Endothelial cell of umbilical vein (primary cell): ENCODE measurements at regions not wholly inside any gene's neighbourhood (a gene's known extent, or its start where the extent isn't known, plus 50 kb on each side); places are given as distances from the start of the nearest gene placed in this dataset.

Source experiments
- BruUV-seq: library from RNA; stranded (reverse); fragments of 400-500 nt; replicated peaks from 2 replicates; lab custom pipeline; 2021; lab: Mats Ljungman, UMichigan
- CTCF ChIA-PET: fragments of 300-600, 350-600 bp; sonication (Branson Sonifier 250); formaldehyde crosslinking; loops from one replicate; lab custom pipeline; 2021; ENCODE audit warnings: antibody characterized with exemption, inconsistent platforms; lab: Charles Lee
- POLR2A ChIA-PET: fragments of 300-600, 350-600 bp; sonication (Branson Sonifier 250); formaldehyde crosslinking; loops from one replicate; lab custom pipeline; 2021; ENCODE audit warnings: antibody characterized with exemption, inconsistent platforms; lab: Charles Lee
- DNase-seq: peaks from one replicate; pipeline ENCODE4 v3.0.0-alpha.2; 2011; ENCODE audit warnings: low read depth, low spot score
- FAIRE-seq: peaks from 2 replicates; lab custom pipeline; 2011; peaks lifted over from hg19 to GRCh38; lab: Jason Lieb, UNC
- H2AFZ ChIP-seq: 2 replicates; pipeline ENCODE4 v1.6.0; 2012; ENCODE audit warnings: low read depth, low read length, control low read depth, inconsistent platforms
- H3K27ac ChIP-seq: 2 replicates; pipeline ENCODE4 v1.5.1; 2011; ENCODE audit warnings: low read depth, mild to moderate bottlenecking, control low read depth, low read length, moderate library complexity; ENCODE audit not compliant: insufficient read depth
- H3K27me3 ChIP-seq, 2 experiments: 2 replicates each; pipeline versions ENCODE4 v1.6.0 to v1.6.1; 2011; ENCODE audit warnings: low read length in 2 of 2, mixed read lengths in 1 of 2; ENCODE audit not compliant: control insufficient read depth in 2 of 2, insufficient read depth in 2 of 2
- H3K36me3 ChIP-seq, 2 experiments: 2 replicates in 1 of 2; 3 replicates in 1 of 2; pipeline ENCODE4 v1.5.1; 2011; ENCODE audit warnings: low read length in 2 of 2, mild to moderate bottlenecking in 1 of 2, moderate library complexity in 1 of 2; ENCODE audit not compliant: control insufficient read depth in 2 of 2, insufficient read depth in 2 of 2; ENCODE audit errors: extremely low read depth in 1 of 2
- H3K4me1 ChIP-seq: 3 replicates; pipeline ENCODE4 v1.5.1; 2011; ENCODE audit warnings: mild to moderate bottlenecking, low read length; ENCODE audit not compliant: control insufficient read depth, insufficient read depth; ENCODE audit errors: extremely low read depth
- H3K4me2 ChIP-seq: 2 replicates; pipeline ENCODE4 v1.6.1; 2011; ENCODE audit warnings: low read length, control low read depth, mixed read lengths; ENCODE audit not compliant: insufficient read depth
- H3K4me3 ChIP-seq, 3 experiments: fragments of 200-600 bp in 1 of 3; sonication (generic), shearing (Covaris generic) in 1 of 3; replicated peaks in 1 of 3; 2 replicates each; pipeline ENCODE4 v1.5.1; 2011 to 2016; ENCODE audit warnings: control low read depth in 3 of 3, low read length in 3 of 3, mild to moderate bottlenecking in 2 of 3, inconsistent platforms in 1 of 3, low read depth in 1 of 3, moderate library complexity in 1 of 3; ENCODE audit not compliant: insufficient read depth in 1 of 3
- H3K79me2 ChIP-seq: 2 replicates; pipeline ENCODE4 v1.6.0; 2012; ENCODE audit warnings: low read length, inconsistent platforms; ENCODE audit not compliant: control insufficient read depth, insufficient read depth
- H3K9ac ChIP-seq: replicated peaks from 2 replicates; pipeline ENCODE3; 2011; ENCODE audit warnings: low read length, control low read depth; ENCODE audit not compliant: insufficient read depth; ENCODE audit errors: extremely low read depth
- H3K9me1 ChIP-seq: replicated peaks from 3 replicates; pipeline ENCODE4 v1.6.0; 2011; ENCODE audit warnings: mild to moderate bottlenecking, low read length; ENCODE audit not compliant: control insufficient read depth, insufficient read depth; ENCODE audit errors: extremely low read depth
- H3K9me3 ChIP-seq: replicated peaks from 2 replicates; pipeline ENCODE4 v1.5.1; 2012; ENCODE audit warnings: low read length, inconsistent platforms; ENCODE audit not compliant: control insufficient read depth, insufficient read depth
- H4K20me1 ChIP-seq: replicated peaks from 2 replicates; pipeline ENCODE3; 2011; ENCODE audit warnings: mild to moderate bottlenecking, low read length; ENCODE audit not compliant: control insufficient read depth, insufficient read depth; ENCODE audit errors: extremely low read depth
- CTCF ChIP-seq, 2 donors: IDR thresholded peaks; 1 replicate in 1 of 2; 2 replicates in 1 of 2; pipeline ENCODE4 v1.5.1; 2011; ENCODE audit warnings: low read length in 2 of 2, mild to moderate bottlenecking in 2 of 2, moderate library complexity in 2 of 2, control low read depth in 1 of 2, inconsistent platforms in 1 of 2, low read depth in 1 of 2; ENCODE audit not compliant: insufficient read depth in 1 of 2; ENCODE audit errors: extremely low read depth in 1 of 2
- EZH2 ChIP-seq: IDR thresholded peaks from 2 replicates; pipeline ENCODE4 v1.6.1; 2012; ENCODE audit warnings: borderline replicate concordance, low read depth, mild to moderate bottlenecking, moderate library complexity, low read length, inconsistent platforms; ENCODE audit not compliant: severe bottlenecking
- FOS ChIP-seq: IDR thresholded peaks from 2 replicates; pipeline ENCODE4 v1.6.1; 2011; ENCODE audit warnings: mild to moderate bottlenecking, low read length, moderate library complexity, borderline replicate concordance; ENCODE audit not compliant: insufficient read depth
- GATA2 ChIP-seq: IDR thresholded peaks from 2 replicates; pipeline ENCODE4 v1.7.0; 2011; ENCODE audit warnings: low read depth, mild to moderate bottlenecking, moderate library complexity, mixed read lengths, low read length; ENCODE audit not compliant: insufficient read length, insufficient read depth
- JUN ChIP-seq: IDR thresholded peaks from 2 replicates; pipeline ENCODE4 v1.6.1; 2011; ENCODE audit warnings: borderline replicate concordance, low read depth; ENCODE audit not compliant: insufficient read length, insufficient read depth
- MAX ChIP-seq: IDR thresholded peaks from 2 replicates; pipeline ENCODE4 v1.6.1; 2011; ENCODE audit not compliant: insufficient read depth, insufficient read length
- MYC ChIP-seq: IDR thresholded peaks from one replicate; pipeline ENCODE4 v1.6.1; 2011; ENCODE audit warnings: mild to moderate bottlenecking, low read depth, low read length
- POLR2A ChIP-seq: IDR thresholded peaks from 2 replicates; pipeline ENCODE4 v1.6.1; 2012; ENCODE audit warnings: low read depth, mild to moderate bottlenecking, control low read depth, low read length
- POLR2AphosphoS5 ChIP-seq: IDR thresholded peaks from 2 replicates; pipeline ENCODE4 v1.6.1; 2012; ENCODE audit warnings: low read depth, mild to moderate bottlenecking, control low read depth, low read length, moderate library complexity; ENCODE audit not compliant: insufficient read depth
- dilution Hi-C: fragments of 300-500 bp; cut with MboI; formaldehyde crosslinking; loops from one replicate; pipeline ENCODE4 v1.15.0; 2019; ENCODE audit warnings: low sequenced_read_pairs; ENCODE audit not compliant: extremely low pct_ligation_motif_present
- intact Hi-C: fragments of 100-400 bp; cut with micrococcal nuclease; formaldehyde crosslinking; loops from one replicate; pipeline ENCODE4 v1.10.0; 2022

GRCh38 chr11:104614117-104614680 lies 284.1 kb downstream of the CASP12 start:
- no peak overlapping the region for H3K27ac ChIP-seq
- no peak overlapping the region for H3K4me2 ChIP-seq
- no peaks in the 10 kb centered on the region for H3K36me3 ChIP-seq
- H2AFZ ChIP-seq = no peak overlapping the region
- ChIA-PET POLR2A (no interaction called here), CTCF (interaction anchor here (1.4 to 2.9 kb wide), 2 partner anchors 9 to 1249 kb away, joined by 6 to 17 read pairs; no protein-coding TSS in a partner anchor)
- H3K79me2 ChIP-seq = no peaks in the 10 kb centered on the region
- BruUV-seq = no TSS peak
- H3K9me3 ChIP-seq = no peaks in the 10 kb centered on the region
- no peak overlapping the region for H3K9ac ChIP-seq
- H3K9me1 ChIP-seq = no peaks in the 10 kb centered on the region
- no peak for DNase-seq
- no peaks in the 10 kb centered on the region for H4K20me1 ChIP-seq
- H3K4me3 ChIP-seq = no peak overlapping the region
- TF ChIP-seq MYC (no peak), MAX (no peak), GATA2 (no peak), FOS (no peak), JUN (no peak), POLR2AphosphoS5 (no peak)
- FAIRE-seq = no peak
- H3K27me3 ChIP-seq = no peaks in the 10 kb centered on the region
- H3K4me1 ChIP-seq = peaks cover 8% of the 10 kb centered on the region
- dilution Hi-C loops (no loop called here), intact Hi-C loops (no loop called here)

GRCh38 chr11:104610635-104611034 lies 287.6 kb downstream of the CASP12 start:
- no peak overlapping the region for H3K27ac ChIP-seq
- no peaks in the 10 kb centered on the region for H3K27me3 ChIP-seq
- no peaks in the 10 kb centered on the region for H4K20me1 ChIP-seq
- intact Hi-C loops (no loop called here), dilution Hi-C loops (no loop called here)
- H3K36me3 ChIP-seq = no peaks in the 10 kb centered on the region
- H3K4me2 ChIP-seq = no peak overlapping the region
- TF ChIP-seq MAX = no peak
- TF ChIP-seq JUN = no peak
- no peak for TF ChIP-seq FOS
- TF ChIP-seq POLR2A = no peak
- TF ChIP-seq CTCF (IDR thresholded peaks at IDR 0.05; ENCODE audit: extremely low read depth in 1 of 2, insufficient read depth in 1 of 2, low read depth in 1 of 2, low read length in 2 of 2) = no peak
- TF ChIP-seq GATA2 = no peak
- TF ChIP-seq MYC = no peak
- TF ChIP-seq EZH2 = no peak
- no peak for TF ChIP-seq POLR2AphosphoS5
- no peaks in the 10 kb centered on the region for H3K79me2 ChIP-seq
- H3K9me1 ChIP-seq = no peaks in the 10 kb centered on the region
- FAIRE-seq (no peak), DNase-seq (no peak)
- BruUV-seq = no TSS peak
- peaks cover 8% of the 10 kb centered on the region for H3K4me1 ChIP-seq
- POLR2A ChIA-PET = no interaction called here
- CTCF ChIA-PET = interaction anchor here (1.4 to 2.2 kb wide), 4 partner anchors 15 to 1253 kb away, joined by 4 to 68 read pairs (median 6); no protein-coding TSS in a partner anchor
- no peak overlapping the region for H3K4me3 ChIP-seq
- no peak overlapping the region for H3K9ac ChIP-seq
- no peaks in the 10 kb centered on the region for H3K9me3 ChIP-seq
- H2AFZ ChIP-seq = no peak overlapping the region
